ENCODE measurements at regions not wholly inside any gene's neighbourhood (a gene's known extent, or its start where the extent isn't known, plus 50 kb on each side); places are given as distances from the start of the nearest gene placed in this dataset.

DNA sequence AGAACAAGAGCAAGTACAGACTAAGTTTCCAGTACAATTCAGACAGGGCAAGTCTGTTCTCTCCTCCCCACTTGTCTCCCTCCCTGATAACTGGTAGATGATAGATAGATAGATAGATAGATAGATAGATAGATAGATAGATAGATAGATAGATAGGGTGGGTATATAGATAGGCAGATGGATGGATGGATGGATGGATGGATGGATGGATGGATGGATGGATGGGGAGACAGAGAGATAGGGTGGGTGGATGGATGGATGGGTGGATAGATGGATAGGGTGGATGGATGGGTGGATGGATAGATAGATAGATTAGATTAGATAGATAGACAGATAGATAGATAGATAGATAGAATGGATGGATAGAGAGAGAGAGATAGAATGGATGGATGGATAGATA lies 152.8 kb upstream of the MKLN1 start:
- H3K9ac ChIP-seq (ENCODE audit: low read depth, low read length), result no peak overlapping the region
- H3K4me1 ChIP-seq (ENCODE audit: control insufficient read depth, insufficient read depth, low read length), result no peaks in the 10 kb centered on the region
- H3K4me3 ChIP-seq (ENCODE audit: low read depth, low read length), result no peak overlapping the region

DNA sequence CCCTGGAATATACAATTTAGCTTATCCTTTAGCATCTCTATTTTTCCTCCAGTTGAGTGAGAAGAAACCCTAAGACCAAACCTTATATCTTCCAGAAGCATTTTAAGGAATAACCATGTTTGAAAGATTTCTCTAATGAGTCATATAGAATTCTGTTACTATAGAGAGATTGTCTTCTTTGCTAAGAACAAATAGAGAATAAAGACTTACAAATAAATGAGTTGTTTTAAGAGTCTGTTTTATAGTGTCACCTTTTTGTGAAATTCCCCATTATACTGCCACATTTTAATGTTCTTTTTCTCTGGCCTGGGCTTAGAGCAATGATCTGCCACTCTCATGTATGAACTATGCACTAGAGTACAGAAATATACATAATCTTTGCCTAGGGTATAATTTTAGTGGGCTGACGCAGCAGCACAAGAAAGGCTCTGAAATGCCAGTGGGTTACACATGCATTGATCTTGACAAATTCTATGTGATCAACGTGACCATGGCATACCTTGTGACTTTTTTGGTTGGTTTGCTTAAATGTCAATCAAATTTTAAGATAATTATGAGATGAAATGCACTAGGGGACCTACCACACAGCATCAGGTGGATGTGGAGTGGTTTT lies 145.1 kb upstream of the MKLN1 start:
- H3K9ac ChIP-seq (ENCODE audit: low read depth, low read length), result no peak overlapping the region
- H3K27me3 ChIP-seq (ENCODE audit: control insufficient read depth, insufficient read depth, low read length), result no peaks in the 10 kb centered on the region
- no peaks in the 10 kb centered on the region for H3K36me3 ChIP-seq (ENCODE audit: control insufficient read depth, insufficient read depth, low read length)
- H3K9me3 ChIP-seq (ENCODE audit: control insufficient read depth, insufficient read depth, low read length), result no peaks in the 10 kb centered on the region
- no peak overlapping the region for H3K4me3 ChIP-seq (ENCODE audit: low read depth, low read length)
- no peaks in the 10 kb centered on the region for H3K4me1 ChIP-seq (ENCODE audit: control insufficient read depth, insufficient read depth, low read length)

More for the DNA sequence above, 152.8 kb upstream of the MKLN1 start:
- no peaks in the 10 kb centered on the region for H3K9me3 ChIP-seq (ENCODE audit: control insufficient read depth, insufficient read depth, low read length)
- H3K27me3 ChIP-seq (ENCODE audit: control insufficient read depth, insufficient read depth, low read length), result no peaks in the 10 kb centered on the region
- H3K36me3 ChIP-seq (ENCODE audit: control insufficient read depth, insufficient read depth, low read length), result no peaks in the 10 kb centered on the region

GRCh38 chr7:131183072-131183471 lies 144.6 kb upstream of the MKLN1 start:
- no peaks in the 10 kb centered on the region for H3K9me3 ChIP-seq (ENCODE audit: control insufficient read depth, insufficient read depth, low read length)
- no peak overlapping the region for H3K9ac ChIP-seq (ENCODE audit: low read depth, low read length)
- H3K27me3 ChIP-seq (ENCODE audit: control insufficient read depth, insufficient read depth, low read length), result no peaks in the 10 kb centered on the region
- no peak overlapping the region for H3K4me3 ChIP-seq (ENCODE audit: low read depth, low read length)
- H3K4me1 ChIP-seq (ENCODE audit: control insufficient read depth, insufficient read depth, low read length), result no peaks in the 10 kb centered on the region
- H3K36me3 ChIP-seq (ENCODE audit: control insufficient read depth, insufficient read depth, low read length), result no peaks in the 10 kb centered on the region

- H3K4me1 ChIP-seq (ENCODE audit: control insufficient read depth, insufficient read depth, low read length), result no peaks in the 10 kb centered on the region
- no peak overlapping the region for H3K9ac ChIP-seq (ENCODE audit: low read depth, low read length)
- no peaks in the 10 kb centered on the region for H3K9me3 ChIP-seq (ENCODE audit: control insufficient read depth, insufficient read depth, low read length)
- no peak overlapping the region for H3K4me3 ChIP-seq (ENCODE audit: low read depth, low read length)
- no peaks in the 10 kb centered on the region for H3K36me3 ChIP-seq (ENCODE audit: control insufficient read depth, insufficient read depth, low read length)
- H3K27me3 ChIP-seq (ENCODE audit: control insufficient read depth, insufficient read depth, low read length), result no peaks in the 10 kb centered on the region
These were observed 144.0 kb upstream of the MKLN1 start for GRCh38 chr7:131183611-131184119.

DNA sequence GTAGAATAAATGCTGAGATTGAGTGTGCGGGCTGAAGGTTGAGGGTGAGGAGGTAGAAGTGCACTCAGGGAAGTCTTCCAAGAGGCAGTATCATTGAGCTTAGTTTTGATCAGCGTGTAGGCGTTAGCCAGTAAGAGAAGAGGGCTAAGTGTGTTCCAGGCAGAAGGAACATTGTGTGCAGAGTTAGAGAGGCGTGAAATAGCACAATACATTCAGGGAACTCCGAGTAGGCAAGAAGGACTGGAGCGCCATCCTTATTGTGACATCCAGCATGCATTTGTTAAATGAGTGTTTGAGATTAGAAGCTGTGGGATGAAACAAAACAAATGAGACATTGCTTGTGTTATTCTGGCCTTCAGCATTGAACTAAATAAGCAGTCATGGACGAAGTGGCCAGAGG lies 140.9 kb upstream of the MKLN1 start:
- H3K4me1 ChIP-seq (ENCODE audit: control insufficient read depth, insufficient read depth, low read length), result peaks cover 13% of the 10 kb centered on the region
- H3K9ac ChIP-seq (ENCODE audit: low read depth, low read length), result no peak overlapping the region
- H3K9me3 ChIP-seq (ENCODE audit: control insufficient read depth, insufficient read depth, low read length), result no peaks in the 10 kb centered on the region
- H3K36me3 ChIP-seq (ENCODE audit: control insufficient read depth, insufficient read depth, low read length), result no peaks in the 10 kb centered on the region
- no peaks in the 10 kb centered on the region for H3K27me3 ChIP-seq (ENCODE audit: control insufficient read depth, insufficient read depth, low read length)
- H3K4me3 ChIP-seq (ENCODE audit: low read depth, low read length), result no peak overlapping the region

- Histone ChIP-seq H3K4me3 (ENCODE audit: low read depth, low read length) (no peak overlapping the region), H3K36me3 (ENCODE audit: control insufficient read depth, insufficient read depth, low read length) (no peaks in the 10 kb centered on the region), H3K4me1 (ENCODE audit: control insufficient read depth, insufficient read depth, low read length) (peaks cover 13% of the 10 kb centered on the region), H3K9ac (ENCODE audit: low read depth, low read length) (no peak overlapping the region), H3K9me3 (ENCODE audit: control insufficient read depth, insufficient read depth, low read length) (no peaks in the 10 kb centered on the region), H3K27me3 (ENCODE audit: control insufficient read depth, insufficient read depth, low read length) (no peaks in the 10 kb centered on the region)
These were observed 139.0 kb upstream of the MKLN1 start for GRCh38 chr7:131188367-131189339.

DNA sequence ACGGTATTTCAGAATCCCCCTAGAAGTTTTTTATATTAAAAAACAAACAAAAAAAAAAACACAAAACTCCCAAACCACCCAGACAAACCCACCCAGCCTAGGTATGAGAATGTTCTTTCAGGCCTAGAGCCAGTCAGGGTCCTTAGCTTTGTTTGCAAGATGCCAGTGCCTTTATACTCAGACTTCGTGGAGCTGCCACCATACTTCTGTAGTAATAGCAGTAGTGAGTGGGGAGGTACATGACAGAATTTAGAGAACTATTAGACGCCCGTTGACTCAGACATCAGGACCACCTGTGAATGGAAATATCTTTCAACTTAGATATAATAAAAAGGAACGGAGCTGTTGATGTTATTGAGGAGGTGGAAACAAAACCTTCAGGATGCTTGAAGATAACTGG lies 138.2 kb upstream of the MKLN1 start:
- no peaks in the 10 kb centered on the region for H3K36me3 ChIP-seq (ENCODE audit: control insufficient read depth, insufficient read depth, low read length)
- H3K4me1 ChIP-seq (ENCODE audit: control insufficient read depth, insufficient read depth, low read length), result peaks cover 14% of the 10 kb centered on the region
- no peak overlapping the region for H3K9ac ChIP-seq (ENCODE audit: low read depth, low read length)
- H3K27me3 ChIP-seq (ENCODE audit: control insufficient read depth, insufficient read depth, low read length), result no peaks in the 10 kb centered on the region
- H3K9me3 ChIP-seq (ENCODE audit: control insufficient read depth, insufficient read depth, low read length), result no peaks in the 10 kb centered on the region
- H3K4me3 ChIP-seq (ENCODE audit: low read depth, low read length), result no peak overlapping the region

- Histone ChIP-seq H3K27me3 (ENCODE audit: control insufficient read depth, insufficient read depth, low read length) (no peaks in the 10 kb centered on the region), H3K36me3 (ENCODE audit: control insufficient read depth, insufficient read depth, low read length) (no peaks in the 10 kb centered on the region), H3K9ac (ENCODE audit: low read depth, low read length) (no peak overlapping the region), H3K4me1 (ENCODE audit: control insufficient read depth, insufficient read depth, low read length) (peaks cover 14% of the 10 kb centered on the region), H3K9me3 (ENCODE audit: control insufficient read depth, insufficient read depth, low read length) (no peaks in the 10 kb centered on the region), H3K4me3 (ENCODE audit: low read depth, low read length) (no peak overlapping the region)
These were observed 137.5 kb upstream of the MKLN1 start for GRCh38 chr7:131190146-131190545.

GRCh38 chr7:131190581-131190980 lies 137.1 kb upstream of the MKLN1 start:
- Histone ChIP-seq H3K9me3 (ENCODE audit: control insufficient read depth, insufficient read depth, low read length) (no peaks in the 10 kb centered on the region), H3K4me3 (ENCODE audit: low read depth, low read length) (no peak overlapping the region), H3K4me1 (ENCODE audit: control insufficient read depth, insufficient read depth, low read length) (peaks cover 14% of the 10 kb centered on the region), H3K36me3 (ENCODE audit: control insufficient read depth, insufficient read depth, low read length) (no peaks in the 10 kb centered on the region), H3K9ac (ENCODE audit: low read depth, low read length) (no peak overlapping the region), H3K27me3 (ENCODE audit: control insufficient read depth, insufficient read depth, low read length) (no peaks in the 10 kb centered on the region)

GRCh38 chr7:131194070-131194865 lies 133.4 kb upstream of the MKLN1 start:
- no peak overlapping the region for H3K4me3 ChIP-seq (ENCODE audit: low read depth, low read length)
- H3K27me3 ChIP-seq (ENCODE audit: control insufficient read depth, insufficient read depth, low read length), result no peaks in the 10 kb centered on the region
- H3K36me3 ChIP-seq (ENCODE audit: control insufficient read depth, insufficient read depth, low read length), result no peaks in the 10 kb centered on the region
- H3K9ac ChIP-seq (ENCODE audit: low read depth, low read length), result no peak overlapping the region
- peaks cover 14% of the 10 kb centered on the region for H3K4me1 ChIP-seq (ENCODE audit: control insufficient read depth, insufficient read depth, low read length)
- H3K9me3 ChIP-seq (ENCODE audit: control insufficient read depth, insufficient read depth, low read length), result no peaks in the 10 kb centered on the region

DNA sequence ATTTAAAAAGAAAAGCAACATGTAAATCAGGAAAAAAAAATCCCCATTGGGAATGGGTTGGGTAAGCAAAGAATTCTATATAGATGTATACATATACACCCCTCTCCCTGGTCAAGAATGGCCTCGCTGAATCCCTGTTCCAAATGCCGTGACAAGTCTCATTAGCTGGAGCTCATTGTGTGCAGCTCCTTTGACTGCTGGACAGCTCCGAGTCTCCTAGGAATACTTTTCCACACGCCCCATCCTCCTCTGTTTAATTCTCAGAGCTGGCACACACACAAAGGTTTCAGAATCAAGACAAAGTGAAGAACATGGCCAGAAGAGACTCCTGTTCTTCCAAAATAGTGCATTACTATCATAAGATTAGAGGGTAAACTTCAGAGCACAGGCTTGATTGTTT lies 130.9 kb upstream of the MKLN1 start:
- Histone ChIP-seq H3K9ac (ENCODE audit: low read depth, low read length) (no peak overlapping the region), H3K27me3 (ENCODE audit: control insufficient read depth, insufficient read depth, low read length) (no peaks in the 10 kb centered on the region), H3K36me3 (ENCODE audit: control insufficient read depth, insufficient read depth, low read length) (no peaks in the 10 kb centered on the region), H3K9me3 (ENCODE audit: control insufficient read depth, insufficient read depth, low read length) (no peaks in the 10 kb centered on the region), H3K4me1 (ENCODE audit: control insufficient read depth, insufficient read depth, low read length) (peaks cover 2% of the 10 kb centered on the region), H3K4me3 (ENCODE audit: low read depth, low read length) (no peak overlapping the region)

Data from iPS-15b (cell line).